Posterior vena cava (tissue), 2 donors: ENCODE measurements at regions not wholly inside any gene's neighbourhood (a gene's known extent, or its start where the extent isn't known, plus 50 kb on each side); places are given as distances from the start of the nearest gene placed in this dataset.
"Not testable (repeated sequence)": the region's sequence is repeated elsewhere in the genome, so short reads cannot be mapped to it uniquely, and the experiment has no call there.

Experiments used
- DNase-seq: peaks from one replicate; pipeline ENCODE4 v3.0.0-alpha.2; 2020; ENCODE audit warnings: low spot score
- intact Hi-C, 2 donors: fragments of 100-400 bp; cut with DNase I; formaldehyde crosslinking; loops; one replicate each; pipeline versions ENCODE4 v1.14.1 to v1.14.2; 2022 to 2023
- donor health status: DM: yes; HTN: yes; CAD: no.
- donor health status: DM: yes; HTN: yes; CAD: no.

GRCh38 chr13:69291292-69291906 is 816.2 kb upstream of the ATXN8OS start:
- intact Hi-C loops: no loop called here
- DNase-seq: no peak

- DNase-seq: no peak
- intact Hi-C loops: no loop called here
Measured at GRCh38 chr13:69288026-69288425, 819.6 kb upstream of the ATXN8OS start.

GRCh38 chr13:69287050-69287698 is 820.5 kb upstream of the ATXN8OS start:
- intact Hi-C loops: no loop called here
- DNase-seq: no peak

GRCh38 chr13:69283837-69284236 is 823.8 kb upstream of the ATXN8OS start:
- DNase-seq: no peak
- intact Hi-C loops: no loop called here

- DNase-seq: no peak
- intact Hi-C loops: no loop called here
Measured at GRCh38 chr13:69283301-69283700, 824.3 kb upstream of the ATXN8OS start.

GRCh38 chr13:69280399-69280798 is 827.2 kb upstream of the ATXN8OS start:
- no peak for DNase-seq
- intact Hi-C loops: no loop called here

GRCh38 chr13:69279213-69279612 is 828.4 kb upstream of the ATXN8OS start:
- DNase-seq: no peak
- intact Hi-C loops: loop anchor here in 1 of 2 donors (2.0 kb wide), 1 partner anchor 62 kb away; no protein-coding TSS in a partner anchor

- no peak for DNase-seq
- intact Hi-C loops: no loop called here
Measured at GRCh38 chr13:69274231-69274630, 833.4 kb upstream of the ATXN8OS start.

- intact Hi-C loops: no loop called here
- DNase-seq: no peak
Measured at GRCh38 chr13:69264362-69265334, 843.0 kb upstream of the ATXN8OS start.

- intact Hi-C loops: no loop called here
- DNase-seq: no peak
Measured at GRCh38 chr13:69243366-69243765, 864.3 kb upstream of the ATXN8OS start.

GRCh38 chr13:69234171-69234570 is 873.5 kb upstream of the ATXN8OS start:
- DNase-seq: no peak
- intact Hi-C loops: no loop called here

- intact Hi-C loops: no loop called here
Measured at GRCh38 chr13:69226427-69226826, 881.2 kb upstream of the ATXN8OS start.

GRCh38 chr13:69221633-69222498 is 885.8 kb upstream of the ATXN8OS start:
- intact Hi-C loops: not testable (repeated sequence)

More at GRCh38 chr13:69226427-69226826, 881.2 kb upstream of the ATXN8OS start:
- no peak for DNase-seq

GRCh38 chr13:69213396-69213795 is 894.2 kb upstream of the ATXN8OS start:
- DNase-seq: no peak
- intact Hi-C loops: no loop called here

More at GRCh38 chr13:69221633-69222498, 885.8 kb upstream of the ATXN8OS start:
- DNase-seq: not testable (repeated sequence)

- no peak for DNase-seq
- intact Hi-C loops: no loop called here
Measured at GRCh38 chr13:69204620-69205019, 903.0 kb upstream of the ATXN8OS start.

GRCh38 chr13:69202996-69203395 is 904.6 kb upstream of the ATXN8OS start:
- intact Hi-C loops: no loop called here

GRCh38 chr13:69199664-69200063 is 908.0 kb upstream of the ATXN8OS start:
- intact Hi-C loops: no loop called here
- no peak for DNase-seq

More at GRCh38 chr13:69202996-69203395, 904.6 kb upstream of the ATXN8OS start:
- DNase-seq: no peak

GRCh38 chr13:69198706-69199105 is 908.9 kb upstream of the ATXN8OS start:
- DNase-seq: no peak
- intact Hi-C loops: no loop called here

- intact Hi-C loops: no loop called here
- no peak for DNase-seq
Measured at GRCh38 chr13:69194130-69194529, 913.5 kb upstream of the ATXN8OS start.
